Colonic mucosa (tissue), 4 donors: ENCODE measurements at regions not wholly inside any gene's neighbourhood (a gene's known extent, or its start where the extent isn't known, plus 50 kb on each side); places are given as distances from the start of the nearest gene placed in this dataset.

ENCODE experiments used
- DNase-seq: peaks from one replicate; pipeline ENCODE4 v3.0.0-alpha.2; 2020
- H3K27ac ChIP-seq: fragments of 200-600 bp; one replicate; pipeline ENCODE4 v1.8.0; 2021
- H3K27me3 ChIP-seq: fragments of 200-600 bp; one replicate; pipeline ENCODE4 v1.8.0; 2021
- H3K36me3 ChIP-seq: fragments of 200-600 bp; one replicate; pipeline ENCODE4 v1.8.0; 2021
- H3K4me1 ChIP-seq: fragments of 200-600 bp; one replicate; pipeline ENCODE4 v1.8.0; 2021; ENCODE audit warnings: mild to moderate bottlenecking
- H3K4me3 ChIP-seq: fragments of 200-600 bp; one replicate; pipeline ENCODE4 v1.8.0; 2021
- H3K9ac ChIP-seq, 2 donors: one replicate each; pipeline ENCODE4 v1.7.0; 2013; ENCODE audit warnings: control low read depth in 2 of 2, low read depth in 2 of 2, low read length in 2 of 2
- H3K9me3 ChIP-seq: fragments of 200-600 bp; one replicate; pipeline ENCODE4 v1.8.0; 2021
- intact Hi-C: fragments of 100-400 bp; cut with DNase I; formaldehyde crosslinking; loops from one replicate; pipeline ENCODE4 v1.14.1; 2022
- TF ChIP-seq, protein P1 (sequence below): fragments of 200-600 bp; IDR thresholded peaks from one replicate; pipeline ENCODE4 v1.8.0; 2022; ENCODE audit warnings: antibody characterized with exemption, mild to moderate bottlenecking
- donor health status: healthy.
- donor health status: DM: no; HTN: no; CAD: no.
- donor health status: DM: no; HTN: no; CAD: no.

GRCh38 chr16:87178177-87178863 is 138.9 kb downstream of the C16orf95 start:
- no peaks in the 10 kb centered on the region for H3K36me3 ChIP-seq
- no peak for DNase-seq
- H3K4me1 ChIP-seq: no peaks in the 10 kb centered on the region
- intact Hi-C loops: no loop called here
- H3K9ac ChIP-seq: peak overlapping the region in 1 of 2 donors; percentile 27
- H3K27ac ChIP-seq: no peak overlapping the region
- H3K4me3 ChIP-seq: no peak overlapping the region
- TF ChIP-seq, protein P1, sequence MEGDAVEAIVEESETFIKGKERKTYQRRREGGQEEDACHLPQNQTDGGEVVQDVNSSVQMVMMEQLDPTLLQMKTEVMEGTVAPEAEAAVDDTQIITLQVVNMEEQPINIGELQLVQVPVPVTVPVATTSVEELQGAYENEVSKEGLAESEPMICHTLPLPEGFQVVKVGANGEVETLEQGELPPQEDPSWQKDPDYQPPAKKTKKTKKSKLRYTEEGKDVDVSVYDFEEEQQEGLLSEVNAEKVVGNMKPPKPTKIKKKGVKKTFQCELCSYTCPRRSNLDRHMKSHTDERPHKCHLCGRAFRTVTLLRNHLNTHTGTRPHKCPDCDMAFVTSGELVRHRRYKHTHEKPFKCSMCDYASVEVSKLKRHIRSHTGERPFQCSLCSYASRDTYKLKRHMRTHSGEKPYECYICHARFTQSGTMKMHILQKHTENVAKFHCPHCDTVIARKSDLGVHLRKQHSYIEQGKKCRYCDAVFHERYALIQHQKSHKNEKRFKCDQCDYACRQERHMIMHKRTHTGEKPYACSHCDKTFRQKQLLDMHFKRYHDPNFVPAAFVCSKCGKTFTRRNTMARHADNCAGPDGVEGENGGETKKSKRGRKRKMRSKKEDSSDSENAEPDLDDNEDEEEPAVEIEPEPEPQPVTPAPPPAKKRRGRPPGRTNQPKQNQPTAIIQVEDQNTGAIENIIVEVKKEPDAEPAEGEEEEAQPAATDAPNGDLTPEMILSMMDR: no peak
- H3K27me3 ChIP-seq: no peaks in the 10 kb centered on the region
- no peaks in the 10 kb centered on the region for H3K9me3 ChIP-seq

DNA sequence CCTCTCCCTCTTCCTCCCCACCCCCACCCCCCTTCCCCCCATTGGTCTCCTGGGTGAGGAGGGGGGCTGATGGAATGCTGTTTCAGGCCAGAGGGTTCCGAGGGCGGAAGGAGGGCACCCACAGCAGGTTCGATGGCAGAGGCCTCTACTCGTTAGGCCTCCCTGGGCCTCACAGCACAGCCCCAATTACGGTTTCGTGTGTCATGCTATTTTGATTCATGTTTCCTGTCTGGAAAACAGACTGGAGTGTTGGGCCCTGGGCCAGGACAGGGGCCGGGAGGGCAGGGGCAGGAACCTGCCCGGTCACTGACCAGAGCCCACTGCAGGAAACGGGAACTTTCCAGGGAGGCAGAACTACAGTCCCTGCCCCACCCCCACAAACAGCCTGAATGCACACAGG is 138.2 kb downstream of the C16orf95 start:
- Histone ChIP-seq H3K36me3 (no peaks in the 10 kb centered on the region), H3K4me3 (no peak overlapping the region), H3K27ac (no peak overlapping the region), H3K9me3 (no peaks in the 10 kb centered on the region), H3K27me3 (no peaks in the 10 kb centered on the region), H3K4me1 (no peaks in the 10 kb centered on the region), H3K9ac (no peak overlapping the region)
- intact Hi-C loops: no loop called here
- TF ChIP-seq, protein P1: no peak
- DNase-seq: no peak

- Histone ChIP-seq H3K9ac (no peak overlapping the region), H3K4me3 (no peak overlapping the region)
- intact Hi-C loops: no loop called here
Observed at GRCh38 chr16:87180069-87180468, 137.1 kb downstream of the C16orf95 start.

GRCh38 chr16:87182759-87183158 is 134.4 kb downstream of the C16orf95 start:
- Histone ChIP-seq H3K4me3 (no peak overlapping the region), H3K27ac (no peak overlapping the region), H3K4me1 (no peaks in the 10 kb centered on the region), H3K9me3 (no peaks in the 10 kb centered on the region), H3K9ac (no peak overlapping the region), H3K27me3 (no peaks in the 10 kb centered on the region), H3K36me3 (no peaks in the 10 kb centered on the region)
- intact Hi-C loops: no loop called here
- no peak for DNase-seq
- TF ChIP-seq, protein P1: no peak

More at GRCh38 chr16:87180069-87180468, 137.1 kb downstream of the C16orf95 start:
- H3K4me1 ChIP-seq: no peaks in the 10 kb centered on the region
- TF ChIP-seq, protein P1: no peak
- H3K36me3 ChIP-seq: no peaks in the 10 kb centered on the region
- H3K27ac ChIP-seq: no peak overlapping the region
- DNase-seq: no peak
- H3K9me3 ChIP-seq: no peaks in the 10 kb centered on the region
- no peaks in the 10 kb centered on the region for H3K27me3 ChIP-seq

GRCh38 chr16:87183647-87184046 is 133.5 kb downstream of the C16orf95 start:
- Histone ChIP-seq H3K9me3 (no peaks in the 10 kb centered on the region), H3K4me3 (no peak overlapping the region), H3K4me1 (no peaks in the 10 kb centered on the region), H3K36me3 (no peaks in the 10 kb centered on the region), H3K9ac (no peak overlapping the region), H3K27me3 (no peaks in the 10 kb centered on the region), H3K27ac (no peak overlapping the region)
- DNase-seq: no peak
- intact Hi-C loops: no loop called here
- TF ChIP-seq, protein P1: no peak
